CD8-positive, alpha-beta memory T cell (primary cell): ENCODE measurements at regions not wholly inside any gene's neighbourhood (a gene's known extent, or its start where the extent isn't known, plus 50 kb on each side); places are given as distances from the start of the nearest gene placed in this dataset.
"Not testable (repeated sequence)": the region's sequence is repeated elsewhere in the genome, so short reads cannot be mapped to it uniquely, and the experiment has no call there.

ENCODE experiments used
- CTCF ChIA-PET: fragments of 350-600 bp; sonication (Branson Sonifier 250); formaldehyde crosslinking; loops from one replicate; lab custom pipeline; 2021; ENCODE audit warnings: antibody characterized with exemption; lab: Charles Lee
- POLR2A ChIA-PET: fragments of 350-600 bp; sonication (Branson Sonifier 250); formaldehyde crosslinking; loops from one replicate; lab custom pipeline; 2021; ENCODE audit warnings: antibody characterized with exemption; lab: Charles Lee
- DNase-seq, 5 donors: peaks; one replicate each; pipeline versions ENCODE4 v3.0.0 to v3.0.0-alpha.2; 2020 to 2022; ENCODE audit warnings: mixed read lengths in 1 of 5
- H3K27ac ChIP-seq: one replicate; pipeline ENCODE4 v1.7.0; 2013; ENCODE audit warnings: low read depth, mild to moderate bottlenecking, low read length, moderate library complexity
- H3K27me3 ChIP-seq: 2 replicates; pipeline ENCODE4 v1.7.0; 2013; ENCODE audit warnings: low read length, mild to moderate bottlenecking; ENCODE audit not compliant: insufficient read depth, poor library complexity, severe bottlenecking
- H3K36me3 ChIP-seq: 2 replicates; pipeline ENCODE4 v1.7.0; 2013; ENCODE audit warnings: mild to moderate bottlenecking, low read length, moderate library complexity; ENCODE audit not compliant: insufficient read depth
- H3K4me1 ChIP-seq: 2 replicates; pipeline ENCODE4 v1.7.0; 2013; ENCODE audit warnings: mild to moderate bottlenecking, low read length, moderate library complexity; ENCODE audit not compliant: insufficient read depth
- H3K4me3 ChIP-seq: 2 replicates; pipeline ENCODE4 v1.7.0; 2013; ENCODE audit warnings: mild to moderate bottlenecking, low read length
- H3K9me3 ChIP-seq: 2 replicates; pipeline ENCODE4 v1.7.0; 2013; ENCODE audit warnings: mild to moderate bottlenecking, low read length
- H3K27ac Mint-ChIP-seq, 8 donors: one replicate each; pipeline ENCODE4 v1.8.0; 2020 to 2021; ENCODE audit warnings: mixed read lengths in 8 of 8, mild to moderate bottlenecking in 6 of 8, inconsistent platforms in 3 of 8, moderate library complexity in 3 of 8
- H3K27me3 Mint-ChIP-seq, 2 donors: one replicate each; pipeline ENCODE4 v1.8.0; 2020 to 2021; ENCODE audit warnings: mixed read lengths in 2 of 2, mild to moderate bottlenecking in 1 of 2, moderate library complexity in 1 of 2
- H3K36me3 Mint-ChIP-seq, 3 donors: one replicate each; pipeline ENCODE4 v1.8.0; 2020 to 2021; ENCODE audit warnings: mixed read lengths in 3 of 3, inconsistent platforms in 1 of 3, mild to moderate bottlenecking in 1 of 3
- H3K4me1 Mint-ChIP-seq, 3 donors: one replicate each; pipeline ENCODE4 v1.8.0; 2020 to 2021; ENCODE audit warnings: mixed read lengths in 3 of 3, inconsistent platforms in 1 of 3, mild to moderate bottlenecking in 1 of 3
- H3K4me3 Mint-ChIP-seq, 7 donors: one replicate each; pipeline ENCODE4 v1.8.0; 2020 to 2021; ENCODE audit warnings: mixed read lengths in 7 of 7, mild to moderate bottlenecking in 6 of 7, moderate library complexity in 4 of 7, inconsistent platforms in 2 of 7
- H3K9me3 Mint-ChIP-seq, 5 donors: one replicate each; pipeline ENCODE4 v1.8.0; 2020 to 2022; ENCODE audit warnings: mixed read lengths in 5 of 5, mild to moderate bottlenecking in 3 of 5, moderate library complexity in 2 of 5, inconsistent platforms in 1 of 5

DNA sequence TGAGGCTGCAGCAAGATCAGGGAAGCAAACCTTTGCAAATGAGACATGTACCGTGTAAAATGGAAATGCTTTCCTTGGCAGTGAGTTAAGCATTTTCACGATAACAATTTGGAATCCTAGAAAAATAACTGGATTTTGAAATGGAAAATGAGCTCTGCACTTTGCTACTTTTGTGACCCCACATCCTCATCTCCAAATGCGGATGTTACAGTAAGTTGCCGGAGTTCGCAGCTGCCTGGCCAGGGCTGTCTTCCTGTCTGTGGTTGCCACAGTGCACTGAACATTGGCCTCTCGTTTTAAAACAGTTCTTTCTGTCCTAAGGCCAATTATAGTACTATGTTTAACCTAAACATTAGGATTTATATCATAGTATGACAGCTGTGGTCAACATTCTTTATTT, 136.2 kb upstream of the FZD8 start:
- Histone ChIP-seq H3K36me3 (no peaks in the 10 kb centered on the region), H3K27ac (no peak overlapping the region), H3K4me1 (no peaks in the 10 kb centered on the region), H3K4me3 (no peak overlapping the region), H3K27me3 (no peaks in the 10 kb centered on the region), H3K9me3 (no peaks in the 10 kb centered on the region)
- no peak for DNase-seq
- H3K27ac Mint-ChIP-seq = no peak overlapping the region
- no peaks in the 10 kb centered on the region for H3K27me3 Mint-ChIP-seq
- CTCF ChIA-PET = no interaction called here
- H3K36me3 Mint-ChIP-seq = no peaks in the 10 kb centered on the region
- POLR2A ChIA-PET = no interaction called here
- H3K4me3 Mint-ChIP-seq = no peak overlapping the region
- peaks cover 1 to 14% (median 4%) of the 10 kb centered on the region in 5 donors for H3K9me3 Mint-ChIP-seq
- H3K4me1 Mint-ChIP-seq = no peaks in the 10 kb centered on the region

DNA sequence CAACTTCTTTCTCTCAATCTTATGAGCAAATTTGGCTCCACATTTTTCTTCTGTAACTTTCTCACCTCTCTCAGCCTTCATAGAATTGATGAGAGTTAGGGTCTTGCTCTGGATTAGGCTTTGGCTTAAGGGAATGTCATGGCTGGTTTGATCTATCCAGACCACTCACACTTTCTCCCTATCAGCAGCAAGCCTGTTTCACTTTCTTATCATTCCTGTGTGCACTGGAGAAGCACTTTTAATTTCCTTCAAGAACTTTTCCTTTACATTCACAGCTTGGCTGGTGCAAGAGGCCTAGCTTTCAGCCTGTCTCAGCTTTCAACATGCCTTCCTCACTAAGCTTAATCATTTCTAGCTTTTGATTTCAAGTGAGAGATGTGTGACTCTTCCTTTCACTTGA, 134.5 kb upstream of the FZD8 start:
- H3K27ac Mint-ChIP-seq, H3K27ac ChIP-seq, H3K27me3 ChIP-seq, H3K4me3 Mint-ChIP-seq, CTCF ChIA-PET, H3K9me3 ChIP-seq, H3K36me3 Mint-ChIP-seq, H3K27me3 Mint-ChIP-seq, H3K4me1 Mint-ChIP-seq, H3K4me1 ChIP-seq, POLR2A ChIA-PET, H3K4me3 ChIP-seq, H3K36me3 ChIP-seq, DNase-seq: not testable (repeated sequence)
- peaks cover 3 to 12% (median 5%) of the 10 kb centered on the region in 5 donors for H3K9me3 Mint-ChIP-seq

DNA sequence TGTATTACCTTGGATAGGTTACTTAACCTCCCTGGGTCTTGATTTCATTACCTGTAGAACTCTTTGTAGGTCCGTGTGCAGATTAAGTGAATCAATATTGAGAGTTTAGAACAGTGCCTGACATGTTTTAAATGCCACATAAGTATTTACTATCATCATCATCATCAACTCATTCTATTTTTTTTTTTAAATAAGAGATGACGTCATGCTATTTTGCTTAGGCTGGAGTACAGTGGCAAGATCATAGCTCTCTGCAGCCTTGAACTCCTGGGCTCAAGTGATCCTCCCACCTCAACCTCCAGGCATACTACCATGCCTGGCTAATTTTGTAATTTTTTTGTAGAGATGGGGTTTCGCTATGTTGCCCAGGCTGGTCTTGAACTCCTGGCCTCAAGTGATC, 132.0 kb upstream of the FZD8 start:
- Mint-ChIP-seq H3K27me3 (peaks cover 0 to 1% of the 10 kb centered on the region in 2 donors), H3K36me3 (no peaks in the 10 kb centered on the region), H3K9me3 (peaks cover 2 to 7% (median 4%) of the 10 kb centered on the region in 5 donors), H3K4me3 (no peak overlapping the region), H3K27ac (no peak overlapping the region), H3K4me1 (no peaks in the 10 kb centered on the region)
- Histone ChIP-seq H3K4me3 (no peak overlapping the region), H3K27me3 (no peaks in the 10 kb centered on the region), H3K4me1 (no peaks in the 10 kb centered on the region), H3K9me3 (no peaks in the 10 kb centered on the region), H3K36me3 (no peaks in the 10 kb centered on the region), H3K27ac (no peak overlapping the region)
- ChIA-PET CTCF (no interaction called here), POLR2A (no interaction called here)
- no peak for DNase-seq

DNA sequence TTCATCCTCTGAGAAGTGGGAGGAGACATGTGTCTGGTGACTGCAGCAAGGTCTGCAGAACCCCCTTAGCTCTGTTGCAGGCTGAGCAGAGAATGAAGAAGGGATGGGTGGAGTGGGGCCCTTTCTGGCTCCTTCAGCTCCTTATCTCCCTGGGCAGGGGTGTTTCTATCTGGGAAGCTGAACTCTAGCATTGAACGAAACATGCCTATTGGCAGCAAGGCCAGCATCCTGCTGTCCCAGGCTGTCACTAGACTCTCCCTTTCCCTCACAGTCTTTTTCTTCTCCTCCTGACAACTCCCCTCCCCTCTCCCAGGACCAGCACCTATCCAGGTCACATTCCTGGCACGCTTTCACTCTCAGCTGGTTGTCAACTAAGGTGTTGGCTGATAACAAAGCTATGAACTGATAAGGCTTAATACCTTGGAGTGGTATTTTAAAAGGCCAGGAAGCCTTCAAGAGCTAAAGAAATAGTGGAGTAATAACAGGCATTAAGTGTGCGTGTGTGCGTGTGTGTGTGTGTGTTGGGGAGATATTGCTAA, 128.8 kb upstream of the FZD8 start:
- ChIA-PET CTCF (no interaction called here), POLR2A (no interaction called here)
- H3K4me3 Mint-ChIP-seq = no peak overlapping the region
- no peak for DNase-seq
- H3K36me3 Mint-ChIP-seq = no peaks in the 10 kb centered on the region
- H3K9me3 ChIP-seq = no peaks in the 10 kb centered on the region
- no peaks in the 10 kb centered on the region for H3K36me3 ChIP-seq
- no peaks in the 10 kb centered on the region for H3K4me1 ChIP-seq
- peaks cover 2 to 5% (median 4%) of the 10 kb centered on the region in 5 donors for H3K9me3 Mint-ChIP-seq
- no peak overlapping the region for H3K27ac Mint-ChIP-seq
- H3K27ac ChIP-seq = no peak overlapping the region
- H3K27me3 Mint-ChIP-seq = peaks cover 1 to 2% of the 10 kb centered on the region in 2 donors
- no peaks in the 10 kb centered on the region for H3K27me3 ChIP-seq
- H3K4me1 Mint-ChIP-seq = no peaks in the 10 kb centered on the region
- no peak overlapping the region for H3K4me3 ChIP-seq

DNA sequence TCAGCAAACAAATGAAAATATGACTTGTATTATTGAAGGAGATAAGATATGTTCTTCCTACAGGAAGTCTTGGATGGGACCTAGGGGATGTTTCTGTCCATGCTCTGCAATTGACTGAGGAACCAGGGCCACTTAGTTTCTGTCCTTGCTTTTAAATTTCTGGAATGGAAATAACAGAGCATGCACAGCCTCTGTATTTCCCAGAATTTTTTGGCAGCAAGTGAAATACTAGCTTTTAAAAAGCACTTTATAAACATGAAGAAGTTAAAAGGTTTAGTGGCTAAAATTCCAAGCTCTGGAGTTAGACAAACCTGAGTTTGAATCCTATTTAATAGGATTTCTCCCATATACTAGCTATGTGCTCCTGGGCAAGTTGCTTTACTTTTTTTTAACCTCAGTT, 127.7 kb upstream of the FZD8 start:
- POLR2A ChIA-PET = no interaction called here
- H3K4me3 ChIP-seq = no peak overlapping the region
- Mint-ChIP-seq H3K4me1 (no peaks in the 10 kb centered on the region), H3K9me3 (peaks cover 0 to 4% (median 3%) of the 10 kb centered on the region in 5 donors), H3K4me3 (no peak overlapping the region), H3K27me3 (peaks cover 1 to 2% of the 10 kb centered on the region in 2 donors), H3K27ac (no peak overlapping the region), H3K36me3 (no peaks in the 10 kb centered on the region)
- DNase-seq = no peak
- H3K27ac ChIP-seq = no peak overlapping the region
- CTCF ChIA-PET = no interaction called here
- H3K36me3 ChIP-seq = no peaks in the 10 kb centered on the region
- H3K4me1 ChIP-seq = no peaks in the 10 kb centered on the region
- H3K9me3 ChIP-seq = no peaks in the 10 kb centered on the region
- no peaks in the 10 kb centered on the region for H3K27me3 ChIP-seq

DNA sequence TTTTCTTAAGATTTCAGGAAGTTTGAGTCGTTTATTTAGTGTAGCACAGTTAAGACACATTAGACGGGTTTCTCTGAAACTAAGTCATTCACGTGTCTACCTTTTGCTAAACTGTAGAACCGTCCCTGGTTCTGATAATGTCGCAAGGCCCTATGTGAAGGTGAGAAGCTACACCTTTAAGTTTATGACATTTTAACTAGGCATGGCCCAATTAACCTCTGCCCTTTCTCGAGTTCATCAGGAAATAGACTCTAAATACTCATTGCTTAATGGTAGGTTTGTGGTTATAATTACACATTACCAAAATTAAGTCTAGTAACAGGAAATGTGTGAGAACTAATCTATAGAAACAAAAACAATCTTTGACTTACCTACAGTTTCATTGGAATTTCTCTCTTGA, 126.6 kb upstream of the FZD8 start:
- Mint-ChIP-seq H3K36me3 (no peaks in the 10 kb centered on the region), H3K9me3 (peaks cover 2 to 6% (median 3%) of the 10 kb centered on the region in 5 donors), H3K27ac (no peak overlapping the region), H3K4me3 (no peak overlapping the region), H3K4me1 (no peaks in the 10 kb centered on the region), H3K27me3 (peaks cover 1 to 2% of the 10 kb centered on the region in 2 donors)
- ChIA-PET CTCF (no interaction called here), POLR2A (no interaction called here)
- Histone ChIP-seq H3K9me3 (no peaks in the 10 kb centered on the region), H3K36me3 (no peaks in the 10 kb centered on the region), H3K27me3 (no peaks in the 10 kb centered on the region), H3K27ac (no peak overlapping the region), H3K4me3 (no peak overlapping the region), H3K4me1 (no peaks in the 10 kb centered on the region)
- DNase-seq = no peak

DNA sequence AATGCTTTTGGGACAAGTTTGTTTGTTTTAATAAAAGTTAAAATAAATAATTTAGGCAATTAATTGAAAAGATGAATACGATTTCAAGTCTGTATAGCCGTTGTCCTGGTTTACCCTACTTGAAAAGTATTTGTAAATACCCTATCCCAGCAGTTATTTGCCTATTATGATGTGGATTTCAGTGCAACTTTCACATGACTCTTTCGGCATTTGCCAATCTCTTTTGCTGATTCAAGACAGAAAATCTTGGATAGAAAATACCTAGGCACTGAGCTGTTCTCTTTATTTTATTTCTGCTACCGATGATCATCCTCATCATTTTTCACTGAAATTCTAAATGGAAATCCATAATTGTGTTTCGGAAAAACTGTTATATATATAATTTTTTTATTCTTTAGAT, 125.9 kb upstream of the FZD8 start:
- Histone ChIP-seq H3K4me3 (no peak overlapping the region), H3K9me3 (no peaks in the 10 kb centered on the region), H3K27me3 (no peaks in the 10 kb centered on the region), H3K27ac (no peak overlapping the region), H3K36me3 (no peaks in the 10 kb centered on the region), H3K4me1 (no peaks in the 10 kb centered on the region)
- Mint-ChIP-seq H3K9me3 (peaks cover 0 to 5% (median 0%) of the 10 kb centered on the region in 5 donors), H3K27me3 (peaks cover 1 to 2% of the 10 kb centered on the region in 2 donors), H3K4me3 (no peak overlapping the region), H3K4me1 (no peaks in the 10 kb centered on the region), H3K27ac (no peak overlapping the region), H3K36me3 (no peaks in the 10 kb centered on the region)
- no peak for DNase-seq
- POLR2A ChIA-PET = no interaction called here
- CTCF ChIA-PET = no interaction called here

DNA sequence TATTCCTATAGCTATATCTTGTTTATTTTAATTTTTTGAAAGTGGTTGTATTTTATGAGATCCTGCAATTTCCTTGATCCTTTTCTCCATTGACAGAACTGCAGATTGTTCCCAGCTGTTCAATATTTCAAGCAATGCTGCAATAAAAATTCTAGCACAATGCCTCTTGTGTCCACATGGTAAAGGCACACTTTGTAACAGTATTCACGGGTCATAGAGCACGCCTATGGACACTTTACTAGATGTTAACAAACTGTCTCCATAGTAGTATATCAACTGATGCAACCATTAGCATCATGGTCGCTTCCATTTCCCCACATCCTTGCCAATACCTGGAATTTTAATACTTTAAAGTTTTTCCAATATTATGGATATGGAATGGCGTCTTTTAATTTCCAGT, 123.9 kb upstream of the FZD8 start:
- POLR2A ChIA-PET = no interaction called here

More for the DNA sequence above, 123.9 kb upstream of the FZD8 start:
- Histone ChIP-seq H3K36me3 (no peaks in the 10 kb centered on the region), H3K27ac (no peak overlapping the region), H3K9me3 (no peaks in the 10 kb centered on the region), H3K27me3 (no peaks in the 10 kb centered on the region), H3K4me3 (no peak overlapping the region), H3K4me1 (no peaks in the 10 kb centered on the region)
- Mint-ChIP-seq H3K27me3 (peaks cover under 1 to 2% of the 10 kb centered on the region in 2 donors), H3K9me3 (peaks cover 0 to 5% (median 0%) of the 10 kb centered on the region in 5 donors), H3K4me3 (no peak overlapping the region), H3K27ac (no peak overlapping the region), H3K36me3 (no peaks in the 10 kb centered on the region), H3K4me1 (no peaks in the 10 kb centered on the region)
- CTCF ChIA-PET = no interaction called here
- no peak for DNase-seq
